ENCODE measurements at regions not wholly inside any gene's neighbourhood (a gene's known extent, or its start where the extent isn't known, plus 50 kb on each side); places are given as distances from the start of the nearest gene placed in this dataset.

GRCh38 chr16:52757746-52758472, 211.0 kb upstream of the TOX3 start (continued):
- TF ChIP-seq ZNF426 (tag by site-specific recombination; IDR thresholded peaks at IDR 0.05): no peak

- H3K36me3 ChIP-seq (ENCODE audit: control insufficient read depth in 2 of 2, insufficient read depth in 1 of 2, low read length in 2 of 2): no peaks in the 10 kb centered on the region
- H3K4me1 ChIP-seq (ENCODE audit: control insufficient read depth, insufficient read depth, low read length): no peaks in the 10 kb centered on the region
- TF ChIP-seq ZBTB21 (tag by site-specific recombination; IDR thresholded peaks at IDR 0.05) (no peak), YY1 (tag by site-specific recombination; IDR thresholded peaks at IDR 0.05) (no peak), REPIN1 (tag by site-specific recombination; IDR thresholded peaks at IDR 0.05; ENCODE audit: low read depth) (no peak), SP7 (tag by site-specific recombination; IDR thresholded peaks at IDR 0.05) (no peak), ZNF830 (tag by site-specific recombination; IDR thresholded peaks at IDR 0.05; ENCODE audit: low read depth) (no peak), AEBP2 (tag by site-specific recombination; IDR thresholded peaks at IDR 0.05; ENCODE audit: borderline replicate concordance) (no peak), OVOL3 (tag by site-specific recombination; IDR thresholded peaks at IDR 0.05) (no peak), ZNF645 (tag by site-specific recombination; IDR thresholded peaks at IDR 0.05) (no peak), ZNF398 (tag by site-specific recombination; IDR thresholded peaks at IDR 0.05) (no peak), ZNF561 (tag by site-specific recombination; IDR thresholded peaks at IDR 0.05; ENCODE audit: borderline replicate concordance) (no peak), ZSCAN30 (tag by site-specific recombination; IDR thresholded peaks at IDR 0.05) (no peak), SP2 (tag by site-specific recombination; IDR thresholded peaks at IDR 0.05) (no peak), ZNF768 (tag by site-specific recombination; IDR thresholded peaks at IDR 0.05) (no peak), MZF1 (tag by site-specific recombination; IDR thresholded peaks at IDR 0.05; ENCODE audit: borderline replicate concordance) (no peak), ZNF146 (tag by site-specific recombination; IDR thresholded peaks at IDR 0.05) (no peak), ZSCAN5A (tag by site-specific recombination; IDR thresholded peaks at IDR 0.05) (no peak), ZNF664 (tag by site-specific recombination; IDR thresholded peaks at IDR 0.05) (no peak)
- CTCF ChIA-PET: no interaction called here
- H3K4me3 ChIP-seq (ENCODE audit: low read depth, low read length): no peak overlapping the region
- POLR2A ChIA-PET: no interaction called here
- no peak overlapping the region for H3K27ac ChIP-seq (ENCODE audit: extremely low read depth, low read depth, low read length)
- H3K9me3 ChIP-seq (ENCODE audit: control insufficient read depth, insufficient read depth, low read depth, low read length): no peaks in the 10 kb centered on the region
These were observed 210.0 kb upstream of the TOX3 start for GRCh38 chr16:52756812-52757517.

Data from HEK293 (cell line).